Progenitor cell of endocrine pancreas (in vitro differentiated cells): ENCODE measurements at regions not wholly inside any gene's neighbourhood (a gene's known extent, or its start where the extent isn't known, plus 50 kb on each side); places are given as distances from the start of the nearest gene placed in this dataset.

ENCODE experiments used
- DNase-seq: peaks from one replicate; pipeline ENCODE4 v3.0.0; 2021; ENCODE audit warnings: low spot score; ENCODE audit not compliant: unreplicated experiment
- H3K27ac Mint-ChIP-seq: 2 replicates; pipeline ENCODE4 v1.8.0; 2021; ENCODE audit warnings: mild to moderate bottlenecking, moderate library complexity, mixed read lengths
- H3K27me3 Mint-ChIP-seq: 2 replicates; pipeline ENCODE4 v1.8.0; 2021; ENCODE audit warnings: mixed read lengths
- H3K36me3 Mint-ChIP-seq: 2 replicates; pipeline ENCODE4 v1.8.0; 2022; ENCODE audit warnings: mixed read lengths; ENCODE audit not compliant: insufficient read depth
- H3K4me1 Mint-ChIP-seq: 2 replicates; pipeline ENCODE4 v1.8.0; 2021; ENCODE audit warnings: low read depth, mixed read lengths
- H3K4me3 Mint-ChIP-seq: 2 replicates; pipeline ENCODE4 v1.8.0; 2021; ENCODE audit warnings: low read depth, mild to moderate bottlenecking, moderate library complexity, mixed read lengths
- H3K9me3 Mint-ChIP-seq: 2 replicates; pipeline ENCODE4 v1.8.0; 2021; ENCODE audit warnings: low read depth, mixed read lengths
- TF ChIP-seq, protein P1 (sequence below): fragments of 200-600 bp; sonication (generic); IDR thresholded peaks from one replicate; pipeline ENCODE4 v1.5.0; 2021; ENCODE audit warnings: antibody characterized with exemption, mild to moderate bottlenecking; ENCODE audit not compliant: unreplicated experiment

DNA sequence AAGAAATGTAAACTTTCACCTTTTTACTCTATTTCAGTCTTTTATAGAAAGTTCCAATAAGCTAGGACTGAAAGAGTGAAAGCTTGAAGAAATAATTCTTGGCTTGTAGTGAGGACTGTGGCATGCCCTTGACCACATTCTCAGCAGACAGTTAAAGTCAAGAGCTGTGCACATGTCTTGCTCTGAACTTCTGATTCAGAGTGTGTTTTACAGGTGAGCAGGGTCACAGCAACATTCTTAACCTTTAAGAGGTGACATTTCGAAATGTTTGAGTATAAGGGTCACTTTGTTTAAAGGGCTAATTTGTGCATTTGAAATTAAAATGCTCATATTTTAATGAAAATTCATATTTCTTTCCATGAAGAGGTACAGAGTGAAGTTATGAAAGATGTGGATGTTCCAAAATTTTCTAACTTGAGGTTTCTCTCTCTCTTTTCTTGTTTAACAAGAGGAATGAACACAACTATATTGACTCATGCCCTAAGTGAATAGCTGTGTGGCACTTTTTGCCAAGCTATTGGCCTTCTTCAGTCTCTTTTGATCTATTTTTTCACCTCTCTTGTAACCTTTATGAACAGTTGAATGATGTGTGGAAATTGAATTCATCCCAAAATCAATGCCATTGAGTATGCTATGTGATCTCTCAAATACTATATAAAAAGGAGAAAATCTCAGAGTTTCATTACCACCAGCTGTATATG lies 918.1 kb downstream of the ADGRL2 start:
- Mint-ChIP-seq H3K36me3 (no peaks in the 10 kb centered on the region), H3K27me3 (no peaks in the 10 kb centered on the region), H3K27ac (no peak overlapping the region), H3K4me3 (no peak overlapping the region), H3K4me1 (no peaks in the 10 kb centered on the region), H3K9me3 (peaks cover 20% of the 10 kb centered on the region)
- no peak for DNase-seq
- TF ChIP-seq, protein P1, sequence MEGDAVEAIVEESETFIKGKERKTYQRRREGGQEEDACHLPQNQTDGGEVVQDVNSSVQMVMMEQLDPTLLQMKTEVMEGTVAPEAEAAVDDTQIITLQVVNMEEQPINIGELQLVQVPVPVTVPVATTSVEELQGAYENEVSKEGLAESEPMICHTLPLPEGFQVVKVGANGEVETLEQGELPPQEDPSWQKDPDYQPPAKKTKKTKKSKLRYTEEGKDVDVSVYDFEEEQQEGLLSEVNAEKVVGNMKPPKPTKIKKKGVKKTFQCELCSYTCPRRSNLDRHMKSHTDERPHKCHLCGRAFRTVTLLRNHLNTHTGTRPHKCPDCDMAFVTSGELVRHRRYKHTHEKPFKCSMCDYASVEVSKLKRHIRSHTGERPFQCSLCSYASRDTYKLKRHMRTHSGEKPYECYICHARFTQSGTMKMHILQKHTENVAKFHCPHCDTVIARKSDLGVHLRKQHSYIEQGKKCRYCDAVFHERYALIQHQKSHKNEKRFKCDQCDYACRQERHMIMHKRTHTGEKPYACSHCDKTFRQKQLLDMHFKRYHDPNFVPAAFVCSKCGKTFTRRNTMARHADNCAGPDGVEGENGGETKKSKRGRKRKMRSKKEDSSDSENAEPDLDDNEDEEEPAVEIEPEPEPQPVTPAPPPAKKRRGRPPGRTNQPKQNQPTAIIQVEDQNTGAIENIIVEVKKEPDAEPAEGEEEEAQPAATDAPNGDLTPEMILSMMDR = no peak

DNA sequence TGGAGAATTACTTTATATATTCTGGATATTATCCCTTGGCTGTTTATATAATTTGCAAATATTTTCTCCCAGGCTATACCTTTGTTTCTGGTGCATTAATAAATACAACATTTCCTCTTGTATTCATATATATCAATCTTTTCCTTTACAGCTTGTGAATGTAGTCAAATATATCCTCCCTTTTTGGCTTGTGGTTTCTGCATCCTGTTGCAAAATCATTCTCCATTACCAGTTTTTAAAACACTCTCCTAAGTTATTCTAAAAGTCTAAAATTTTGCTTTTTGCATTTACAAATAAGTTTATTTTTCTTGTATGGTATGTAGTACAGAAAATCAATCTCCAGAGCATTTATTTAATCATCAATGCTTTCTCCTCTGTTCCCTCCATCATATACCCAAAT lies 909.4 kb downstream of the ADGRL2 start:
- TF ChIP-seq, protein P1 = no peak
- DNase-seq = no peak
- Mint-ChIP-seq H3K27ac (no peak overlapping the region), H3K4me1 (peaks cover 3% of the 10 kb centered on the region), H3K27me3 (no peaks in the 10 kb centered on the region), H3K4me3 (no peak overlapping the region), H3K9me3 (no peaks in the 10 kb centered on the region), H3K36me3 (no peaks in the 10 kb centered on the region)

DNA sequence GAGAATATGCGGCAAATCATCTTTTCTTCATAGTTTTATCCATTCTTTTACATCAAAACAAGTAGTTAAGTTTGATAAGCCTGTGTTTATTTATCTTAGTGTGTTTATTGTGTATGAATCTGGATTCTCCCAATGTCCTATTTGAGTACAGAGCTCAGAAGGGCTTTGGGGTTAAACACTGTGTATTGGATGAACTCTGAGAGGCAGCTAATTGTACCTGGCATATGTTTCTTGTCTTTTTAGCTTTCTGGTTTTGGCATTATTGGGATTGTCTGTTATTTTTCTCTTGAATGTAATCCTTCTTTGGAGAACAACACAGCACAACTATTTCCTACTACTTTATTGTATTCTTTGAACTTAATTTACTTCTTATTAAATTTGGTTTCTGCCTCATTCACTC lies 906.9 kb downstream of the ADGRL2 start:
- no peak overlapping the region for H3K4me3 Mint-ChIP-seq
- TF ChIP-seq, protein P1 = no peak
- no peaks in the 10 kb centered on the region for H3K9me3 Mint-ChIP-seq
- no peak overlapping the region for H3K27ac Mint-ChIP-seq
- DNase-seq = no peak
- no peaks in the 10 kb centered on the region for H3K27me3 Mint-ChIP-seq
- peaks cover 5% of the 10 kb centered on the region for H3K4me1 Mint-ChIP-seq
- no peaks in the 10 kb centered on the region for H3K36me3 Mint-ChIP-seq

- no peak for DNase-seq
- Mint-ChIP-seq H3K27me3 (no peaks in the 10 kb centered on the region), H3K9me3 (no peaks in the 10 kb centered on the region), H3K4me1 (peaks cover 5% of the 10 kb centered on the region), H3K27ac (no peak overlapping the region), H3K4me3 (no peak overlapping the region), H3K36me3 (no peaks in the 10 kb centered on the region)
- TF ChIP-seq, protein P1 = no peak
These were observed 906.0 kb downstream of the ADGRL2 start for GRCh38 chr1:82706741-82707140.

DNA sequence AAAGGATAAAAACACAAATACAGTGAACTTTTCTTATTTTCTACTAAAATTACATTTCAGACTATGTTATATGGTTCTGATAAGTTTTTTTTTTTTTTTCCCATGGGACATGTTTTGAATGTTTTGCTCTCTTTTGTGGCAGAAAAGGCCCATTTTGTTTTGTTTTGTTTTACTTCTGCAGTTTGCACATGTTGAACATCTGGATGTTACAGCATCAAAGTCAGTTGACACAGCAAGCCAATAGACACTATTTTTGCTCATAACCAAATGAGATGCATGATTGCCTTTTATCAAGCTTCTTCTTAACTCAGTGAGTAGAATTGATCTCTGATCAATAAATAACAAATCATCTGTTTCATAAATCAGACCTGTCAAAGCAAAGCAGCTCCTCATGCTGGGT lies 904.2 kb downstream of the ADGRL2 start:
- H3K4me3 Mint-ChIP-seq = no peak overlapping the region

More for the DNA sequence above, 904.2 kb downstream of the ADGRL2 start:
- H3K4me1 Mint-ChIP-seq = peaks cover 7% of the 10 kb centered on the region
- no peak for DNase-seq
- TF ChIP-seq, protein P1 = no peak
- H3K27ac Mint-ChIP-seq = no peak overlapping the region
- H3K27me3 Mint-ChIP-seq = no peaks in the 10 kb centered on the region
- H3K36me3 Mint-ChIP-seq = no peaks in the 10 kb centered on the region
- no peaks in the 10 kb centered on the region for H3K9me3 Mint-ChIP-seq
